ENCODE measurements at regions not wholly inside any gene's neighbourhood (a gene's known extent, or its start where the extent isn't known, plus 50 kb on each side); places are given as distances from the start of the nearest gene placed in this dataset. TPM values are rescaled to one million over a fixed set of nuclear protein-coding genes. Genes with fewer than 3 reads are reported as not detected.

DNA sequence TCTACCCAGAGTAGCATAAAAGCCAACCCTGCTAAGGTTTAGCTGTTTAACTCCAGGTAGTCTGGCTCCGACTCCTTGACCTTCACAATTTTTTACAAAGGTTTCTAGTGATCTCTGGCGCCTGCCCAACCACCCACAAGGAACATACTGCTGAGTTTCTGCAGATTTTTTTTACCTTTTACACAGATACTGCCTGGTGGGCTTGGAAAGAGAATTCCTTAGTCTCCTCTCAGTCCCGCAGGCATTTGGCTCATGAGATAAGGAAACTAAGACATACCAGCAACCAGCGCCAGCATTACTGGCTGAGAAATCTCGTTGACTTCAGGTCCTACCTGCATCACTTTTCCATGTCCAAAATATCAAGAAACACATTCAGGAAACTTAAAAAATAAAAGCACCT is 51.1 kb upstream of the LYZL1 start:
- no peak for DNase-seq (ENCODE audit: low read depth in 2 of 3, low spot score in 2 of 3)

DNA sequence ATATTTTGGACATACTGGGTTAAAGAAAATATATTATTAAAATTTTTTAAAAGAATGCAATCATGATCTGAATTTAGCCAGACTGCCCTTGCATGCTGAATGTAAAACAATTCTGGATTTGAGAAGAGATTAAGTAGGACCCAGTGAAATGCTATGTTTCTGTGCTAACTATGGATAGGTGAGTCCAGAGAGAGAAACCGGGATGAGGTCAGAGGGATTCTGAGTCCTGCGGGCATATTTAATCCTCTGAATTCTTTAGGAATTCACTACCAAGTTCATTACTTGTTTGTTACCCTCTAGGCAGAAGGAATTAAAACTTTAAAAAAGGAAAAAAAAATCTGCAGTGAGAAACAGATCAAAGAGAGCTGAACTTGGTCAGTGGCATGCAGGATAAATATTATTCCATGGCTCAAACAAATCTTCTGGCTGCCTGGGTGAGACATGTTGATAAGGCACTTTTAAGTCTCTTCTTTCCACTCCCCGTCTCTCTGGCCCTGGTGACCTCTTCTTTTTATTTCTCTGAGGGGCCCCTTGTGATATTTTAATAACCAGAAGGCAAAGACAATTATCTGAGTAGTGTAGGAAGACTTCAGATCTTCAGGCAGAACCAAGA is 50.2 kb upstream of the LYZL1 start:
- no peak for DNase-seq (ENCODE audit: low read depth in 2 of 3, low spot score in 2 of 3)

Small RNA genes in the stretch of these regions (small RNA-seq; reads per million reads assigned to genes)
- gene AL355376.1, result not detected
- not detected for gene AL355376.2
- not detected for gene RNA5SP308
- gene RNU6-270P, result not detected

All from hematopoietic multipotent progenitor cell (in vitro differentiated cells).